H9 (cell line): ENCODE measurements at regions not wholly inside any gene's neighbourhood (a gene's known extent, or its start where the extent isn't known, plus 50 kb on each side); places are given as distances from the start of the nearest gene placed in this dataset.

Experiments
- DNase-seq: peaks from one replicate; pipeline ENCODE4 v3.0.0-alpha.2; 2017
- H2AFZ ChIP-seq: one replicate; pipeline ENCODE4 v1.6.1; 2013; ENCODE audit warnings: mild to moderate bottlenecking, low read length, control low read depth, moderate library complexity
- H2AK5ac ChIP-seq: 2 replicates; pipeline ENCODE4 v1.6.1; 2013; ENCODE audit warnings: low read length, control low read depth, mixed read lengths; ENCODE audit not compliant: insufficient read length
- H2BK120ac ChIP-seq: one replicate; pipeline ENCODE4 v1.6.1; 2013; ENCODE audit warnings: low read depth, mild to moderate bottlenecking, low read length, control low read depth, inconsistent platforms; ENCODE audit not compliant: poor library complexity, severe bottlenecking
- H2BK12ac ChIP-seq: 2 replicates; pipeline ENCODE4 v1.6.1; 2013; ENCODE audit warnings: low read length, control low read depth, mixed read lengths, low read depth; ENCODE audit not compliant: insufficient read length
- H2BK15ac ChIP-seq: 2 replicates; pipeline ENCODE4 v1.6.1; 2013; ENCODE audit warnings: low read depth, low read length, control low read depth
- H2BK20ac ChIP-seq: one replicate; pipeline ENCODE4 v1.6.1; 2013; ENCODE audit warnings: low read depth, mild to moderate bottlenecking, low read length, control low read depth, inconsistent platforms; ENCODE audit not compliant: poor library complexity, severe bottlenecking
- H2BK5ac ChIP-seq: 2 replicates; pipeline ENCODE4 v1.6.1; 2013; ENCODE audit warnings: low read length, control low read depth, mixed read lengths; ENCODE audit not compliant: insufficient read length
- H3K14ac ChIP-seq: 2 replicates; pipeline ENCODE4 v1.6.1; 2013; ENCODE audit warnings: low read length, control low read depth; ENCODE audit not compliant: insufficient read depth
- H3K18ac ChIP-seq: 2 replicates; pipeline ENCODE4 v1.6.1; 2013; ENCODE audit warnings: low read depth, mild to moderate bottlenecking, mixed read lengths, low read length, control low read depth; ENCODE audit not compliant: insufficient read length
- H3K23ac ChIP-seq: 2 replicates; pipeline ENCODE4 v1.6.1; 2013; ENCODE audit warnings: low read length, control low read depth, mixed read lengths, low read depth; ENCODE audit not compliant: insufficient read length
- H3K23me2 ChIP-seq: 2 replicates; pipeline ENCODE4 v1.6.1; 2013; ENCODE audit warnings: low read depth, mild to moderate bottlenecking, mixed read lengths, low read length, control low read depth; ENCODE audit not compliant: insufficient read length, poor library complexity, severe bottlenecking
- H3K27ac ChIP-seq: 2 replicates; pipeline ENCODE4 v1.5.1; 2013; ENCODE audit warnings: low read length, control low read depth, mixed read lengths, low read depth; ENCODE audit not compliant: insufficient read length
- H3K27me3 ChIP-seq: 2 replicates; pipeline ENCODE4 v1.6.1; 2013; ENCODE audit warnings: low read length, control low read depth, inconsistent platforms; ENCODE audit not compliant: insufficient read depth
- H3K4ac ChIP-seq: 2 replicates; pipeline ENCODE4 v1.6.1; 2013; ENCODE audit warnings: low read depth, mild to moderate bottlenecking, control low read depth, inconsistent platforms, low read length, moderate library complexity
- H3K4me1 ChIP-seq: 2 replicates; pipeline ENCODE4 v1.6.1; 2013; ENCODE audit warnings: low read length, control low read depth, inconsistent platforms; ENCODE audit not compliant: insufficient read depth
- H3K4me2 ChIP-seq: 2 replicates; pipeline ENCODE4 v1.6.1; 2013; ENCODE audit warnings: low read length, control low read depth, mixed read lengths; ENCODE audit not compliant: insufficient read length, insufficient read depth
- H3K56ac ChIP-seq: 2 replicates; pipeline ENCODE4 v1.6.1; 2013; ENCODE audit warnings: low read depth, mild to moderate bottlenecking, mixed read lengths, low read length, control low read depth; ENCODE audit not compliant: insufficient read length
- H3K79me1 ChIP-seq: 2 replicates; pipeline ENCODE4 v1.6.1; 2013; ENCODE audit warnings: low read depth, mild to moderate bottlenecking, moderate library complexity, low read length, control low read depth, inconsistent platforms; ENCODE audit not compliant: insufficient read depth, poor library complexity, severe bottlenecking
- H3K79me2 ChIP-seq: 2 replicates; pipeline ENCODE4 v1.6.1; 2013; ENCODE audit warnings: low read length, control low read depth, inconsistent platforms; ENCODE audit not compliant: insufficient read depth
- H3K9ac ChIP-seq: 2 replicates; pipeline ENCODE4 v1.6.1; 2013; ENCODE audit warnings: low read length, control low read depth, mixed read lengths; ENCODE audit not compliant: insufficient read length; ENCODE audit errors: extremely low read depth
- H3K9me3 ChIP-seq: one replicate; pipeline ENCODE4 v1.6.1; 2013; ENCODE audit warnings: low read depth, low read length, inconsistent platforms; ENCODE audit not compliant: control insufficient read depth
- H3T11ph ChIP-seq: one replicate; pipeline ENCODE4 v1.6.1; 2013; ENCODE audit warnings: mild to moderate bottlenecking, low read length, control low read depth, inconsistent platforms
- H4K20me1 ChIP-seq: one replicate; pipeline ENCODE4 v1.6.1; 2013; ENCODE audit not compliant: control insufficient read depth, insufficient read length, insufficient read depth
- H4K5ac ChIP-seq: 2 replicates; pipeline ENCODE4 v1.6.1; 2013; ENCODE audit warnings: low read depth, mild to moderate bottlenecking, mixed read lengths, low read length, control low read depth; ENCODE audit not compliant: insufficient read length
- H4K8ac ChIP-seq: replicated peaks from 2 replicates; pipeline ENCODE4 v1.6.1; 2013; ENCODE audit warnings: low read length, control low read depth, mixed read lengths, low read depth; ENCODE audit not compliant: insufficient read length
- H4K91ac ChIP-seq: 2 replicates; pipeline ENCODE4 v1.6.1; 2013; ENCODE audit warnings: low read depth, mild to moderate bottlenecking, moderate library complexity, mixed read lengths, low read length, control low read depth; ENCODE audit not compliant: insufficient read length
- H3K27ac Mint-ChIP-seq, 3 experiments: 2 replicates in 2 of 3; 3 replicates in 1 of 3; pipeline ENCODE4 v1.8.0; 2020 to 2021; ENCODE audit warnings: mixed read lengths in 3 of 3, mild to moderate bottlenecking in 1 of 3, moderate library complexity in 1 of 3
- H3K27me3 Mint-ChIP-seq: 2 replicates; pipeline ENCODE4 v1.8.0; 2021; ENCODE audit warnings: low read depth, mild to moderate bottlenecking, moderate library complexity, mixed read lengths
- H3K36me3 Mint-ChIP-seq, 3 experiments: 2 replicates in 2 of 3; 3 replicates in 1 of 3; pipeline ENCODE4 v1.8.0; 2020 to 2021; ENCODE audit warnings: low read depth in 3 of 3, mixed read lengths in 3 of 3; ENCODE audit not compliant: insufficient read depth in 1 of 3
- H3K4me1 Mint-ChIP-seq, 2 experiments: 2 replicates each; pipeline ENCODE4 v1.8.0; 2020; ENCODE audit warnings: mixed read lengths in 2 of 2
- H3K4me3 Mint-ChIP-seq, 2 experiments: 2 replicates in 1 of 2; 3 replicates in 1 of 2; pipeline ENCODE4 v1.8.0; 2020 to 2021; ENCODE audit warnings: mild to moderate bottlenecking in 2 of 2, mixed read lengths in 2 of 2, moderate library complexity in 1 of 2
- H3K9me3 Mint-ChIP-seq, 2 experiments: 2 replicates in 1 of 2; 3 replicates in 1 of 2; pipeline ENCODE4 v1.8.0; 2020; ENCODE audit warnings: mild to moderate bottlenecking in 2 of 2, mixed read lengths in 2 of 2, moderate library complexity in 1 of 2
- WGBS: extraction: QIAGEN DNeasy Blood & Tissue Kit; methylation state at CpG from one replicate; pipeline ENCODE4 v1.1.7; 2013; ENCODE audit warnings: missing lambda C conversion rate, low lambda C conversion rate, mixed read lengths; ENCODE audit not compliant: insufficient read length; ENCODE audit errors: extremely low coverage; 5-methylcytosine and 5-hydroxymethylcytosine counted together
- TF ChIP-seq, protein P1 (sequence below): fragments of 200-600 bp; sonication (generic); conservative IDR thresholded peaks from 3 replicates; pipeline ENCODE4 v1.8.0; 2021; ENCODE audit warnings: antibody characterized with exemption, mild to moderate bottlenecking

DNA sequence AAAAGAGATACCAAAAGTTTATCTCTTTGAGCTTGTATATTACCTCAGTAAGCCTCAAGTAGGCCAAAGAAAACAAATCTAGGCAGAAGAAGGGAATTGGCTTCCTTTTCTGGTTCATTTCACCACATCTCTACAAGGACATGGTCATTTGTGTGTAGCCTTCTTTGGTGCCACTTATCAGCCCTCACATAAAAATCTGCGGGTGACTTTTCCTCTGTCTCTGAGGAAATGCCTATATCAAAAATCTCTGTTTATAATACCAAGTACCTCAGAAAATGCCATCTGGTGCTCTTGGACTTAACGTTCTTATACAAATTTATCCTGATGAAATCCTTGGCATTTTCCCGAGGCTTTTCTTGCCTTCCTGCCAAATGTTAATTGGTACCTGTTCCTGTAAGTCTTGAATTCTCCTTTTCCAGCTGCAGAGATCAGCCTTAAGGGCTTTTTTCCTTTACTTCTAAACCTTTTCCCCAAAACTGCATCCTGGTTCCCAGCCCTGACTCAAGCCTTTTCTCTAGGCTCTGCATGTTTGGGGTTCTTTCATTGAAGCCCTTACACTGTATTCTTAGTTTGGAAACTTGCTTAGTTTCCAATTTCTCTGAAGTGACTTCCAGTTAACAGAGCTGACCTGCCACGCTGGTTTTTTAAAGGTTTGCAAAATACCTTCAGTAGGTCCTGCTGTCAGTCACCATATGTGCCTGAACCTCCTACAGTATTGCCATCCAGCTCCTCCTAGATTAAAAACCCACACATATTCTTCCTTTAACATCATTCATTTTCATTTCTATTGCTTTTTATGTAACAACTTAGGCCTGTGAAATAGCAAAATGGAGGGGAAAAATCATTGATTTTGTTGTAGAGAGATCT, 191.2 kb upstream of the PREP start:
- Histone ChIP-seq H3K9ac (no peak overlapping the region), H3K14ac (no peak overlapping the region), H2BK120ac (no peak overlapping the region), H3K4me1 (peaks cover 3% of the 10 kb centered on the region; the same call in 1 of the 2 replicates), H3K79me2 (no peaks in the 10 kb centered on the region), H2BK20ac (no peak overlapping the region), H3K4ac (no peak overlapping the region), H2BK5ac (no peak overlapping the region), H3T11ph (no peak overlapping the region), H4K8ac (no peak overlapping the region), H3K23ac (no peak overlapping the region), H3K56ac (no peak overlapping the region), H2BK12ac (no peak overlapping the region), H3K23me2 (no peaks in the 10 kb centered on the region), H4K20me1 (no peaks in the 10 kb centered on the region), H3K9me3 (no peaks in the 10 kb centered on the region), H3K27me3 (no peaks in the 10 kb centered on the region), H3K4me2 (no peak overlapping the region), H3K27ac (no peak overlapping the region), H4K91ac (no peak overlapping the region), H4K5ac (no peak overlapping the region), H3K18ac (no peak overlapping the region), H2BK15ac (no peak overlapping the region), H2AK5ac (no peak overlapping the region), H2AFZ (peak overlapping the region; percentile 40), H3K79me1 (no peaks in the 10 kb centered on the region)
- DNase-seq: no peak
- Mint-ChIP-seq H3K4me1 (peaks cover 12 to 25% of the 10 kb centered on the region in 2 experiments), H3K27me3 (no peaks in the 10 kb centered on the region), H3K4me3 (no peak overlapping the region), H3K27ac (peak overlapping the region in 2 of 3 experiments; percentile 25 to 78; a peak in 2 of 7 replicates), H3K9me3 (no peaks in the 10 kb centered on the region), H3K36me3 (no peaks in the 10 kb centered on the region)
- WGBS: no CpG with 5 or more reads among the region's 4 CpGs
- TF ChIP-seq, protein P1, sequence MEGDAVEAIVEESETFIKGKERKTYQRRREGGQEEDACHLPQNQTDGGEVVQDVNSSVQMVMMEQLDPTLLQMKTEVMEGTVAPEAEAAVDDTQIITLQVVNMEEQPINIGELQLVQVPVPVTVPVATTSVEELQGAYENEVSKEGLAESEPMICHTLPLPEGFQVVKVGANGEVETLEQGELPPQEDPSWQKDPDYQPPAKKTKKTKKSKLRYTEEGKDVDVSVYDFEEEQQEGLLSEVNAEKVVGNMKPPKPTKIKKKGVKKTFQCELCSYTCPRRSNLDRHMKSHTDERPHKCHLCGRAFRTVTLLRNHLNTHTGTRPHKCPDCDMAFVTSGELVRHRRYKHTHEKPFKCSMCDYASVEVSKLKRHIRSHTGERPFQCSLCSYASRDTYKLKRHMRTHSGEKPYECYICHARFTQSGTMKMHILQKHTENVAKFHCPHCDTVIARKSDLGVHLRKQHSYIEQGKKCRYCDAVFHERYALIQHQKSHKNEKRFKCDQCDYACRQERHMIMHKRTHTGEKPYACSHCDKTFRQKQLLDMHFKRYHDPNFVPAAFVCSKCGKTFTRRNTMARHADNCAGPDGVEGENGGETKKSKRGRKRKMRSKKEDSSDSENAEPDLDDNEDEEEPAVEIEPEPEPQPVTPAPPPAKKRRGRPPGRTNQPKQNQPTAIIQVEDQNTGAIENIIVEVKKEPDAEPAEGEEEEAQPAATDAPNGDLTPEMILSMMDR: no peak
